IMR-90 (cell line): ENCODE measurements at regions not wholly inside any gene's neighbourhood (a gene's known extent, or its start where the extent isn't known, plus 50 kb on each side); places are given as distances from the start of the nearest gene placed in this dataset.

Experiments used
- ATAC-seq: fragments of 200-7000 bp; cut with Tn5 transposase; 2 replicates; pipeline ENCODE4 v1.9.1; 2020; ENCODE audit warnings: low read depth, mild to moderate bottlenecking, moderate library complexity
- BruUV-seq: library from RNA; stranded (reverse); fragments of 400-500 nt; replicated peaks from 2 replicates; lab custom pipeline; 2021; lab: Mats Ljungman, UMichigan
- CTCF ChIA-PET: fragments of 300-600 bp; formaldehyde crosslinking; extraction: SDS; loops from one replicate; lab custom pipeline; 2021; ENCODE audit warnings: antibody characterized with exemption; lab: Yijun Ruan, JAX
- POLR2A ChIA-PET: fragments of 300-600 bp; sonication (Branson Sonifier 250); formaldehyde crosslinking; loops from one replicate; lab custom pipeline; 2022; ENCODE audit warnings: antibody characterized with exemption; ENCODE audit not compliant: unreplicated experiment; lab: Charles Lee
- DNase-seq: peaks from one replicate; pipeline ENCODE4 v3.0.0; 2013
- H2AFZ ChIP-seq: replicated peaks from 2 replicates; pipeline ENCODE3; 2013; ENCODE audit warnings: low read length, mild to moderate bottlenecking; ENCODE audit not compliant: poor library complexity
- H2AK5ac ChIP-seq: 2 replicates; pipeline ENCODE4 v1.6.1; 2013; ENCODE audit warnings: low read depth, low read length, inconsistent platforms
- H2AK9ac ChIP-seq: replicated peaks from 2 replicates; pipeline ENCODE3; 2013; ENCODE audit warnings: mild to moderate bottlenecking, low read depth, low read length, moderate library complexity; ENCODE audit not compliant: poor library complexity
- H2BK120ac ChIP-seq: 2 replicates; pipeline ENCODE4 v1.6.1; 2013; ENCODE audit warnings: low read depth, low read length, inconsistent platforms
- H2BK15ac ChIP-seq: 3 replicates; pipeline ENCODE4 v1.6.1; 2013; ENCODE audit warnings: low read depth, low read length, inconsistent platforms
- H2BK20ac ChIP-seq: 2 replicates; pipeline ENCODE4 v1.6.1; 2013; ENCODE audit warnings: low read depth, mild to moderate bottlenecking, inconsistent platforms, low read length, moderate library complexity
- H2BK5ac ChIP-seq: 2 replicates; pipeline ENCODE4 v1.6.1; 2013; ENCODE audit warnings: mild to moderate bottlenecking, low read depth, low read length, inconsistent platforms; ENCODE audit not compliant: poor library complexity, severe bottlenecking
- H3K14ac ChIP-seq: replicated peaks from 2 replicates; pipeline ENCODE4 v1.6.1; 2013; ENCODE audit warnings: low read depth, low read length, inconsistent platforms
- H3K18ac ChIP-seq: 2 replicates; pipeline ENCODE4 v1.6.1; 2013; ENCODE audit warnings: low read depth, low read length, control low read depth
- H3K23ac ChIP-seq: 2 replicates; pipeline ENCODE4 v1.6.1; 2013; ENCODE audit warnings: low read depth, low read length, inconsistent platforms
- H3K27ac ChIP-seq: 2 replicates; pipeline ENCODE4 v1.5.1; 2013; ENCODE audit warnings: mild to moderate bottlenecking, control low read depth, low read length; ENCODE audit not compliant: insufficient read depth
- H3K27me3 ChIP-seq: 2 replicates; pipeline ENCODE4 v1.6.1; 2013; ENCODE audit warnings: low read length; ENCODE audit not compliant: control insufficient read depth, insufficient read depth
- H3K36me3 ChIP-seq: 2 replicates; pipeline ENCODE4 v1.6.1; 2013; ENCODE audit warnings: low read length, mixed read lengths; ENCODE audit not compliant: control insufficient read depth, insufficient read depth
- H3K4ac ChIP-seq: 2 replicates; pipeline ENCODE4 v1.6.1; 2013; ENCODE audit warnings: low read depth, low read length, inconsistent platforms
- H3K4me1 ChIP-seq: 2 replicates; pipeline ENCODE4 v1.6.1; 2013; ENCODE audit warnings: low read length, mixed read lengths; ENCODE audit not compliant: control insufficient read depth, insufficient read depth
- H3K4me2 ChIP-seq: 2 replicates; pipeline ENCODE4 v1.6.1; 2013; ENCODE audit warnings: low read depth, mild to moderate bottlenecking, control low read depth, low read length, moderate library complexity
- H3K4me3 ChIP-seq: 2 replicates; pipeline ENCODE4 v1.5.1; 2013; ENCODE audit warnings: low read depth, mild to moderate bottlenecking, control low read depth, low read length, moderate library complexity; ENCODE audit not compliant: insufficient read depth
- H3K56ac ChIP-seq: 2 replicates; pipeline ENCODE4 v1.6.1; 2013; ENCODE audit warnings: low read length, inconsistent platforms; ENCODE audit not compliant: insufficient read depth; ENCODE audit errors: extremely low read depth
- H3K79me1 ChIP-seq, 2 experiments: 2 replicates each; pipeline ENCODE4 v1.6.1; 2013; ENCODE audit warnings: low read length in 2 of 2, inconsistent platforms in 1 of 2, low read depth in 1 of 2
- H3K9ac ChIP-seq: 2 replicates; pipeline ENCODE4 v1.6.1; 2013; ENCODE audit warnings: low read depth, low read length, control low read depth
- H3K9me1 ChIP-seq: 2 replicates; pipeline ENCODE4 v1.6.1; 2013; ENCODE audit warnings: low read length, inconsistent platforms; ENCODE audit not compliant: insufficient read depth
- H3K9me3 ChIP-seq: 2 replicates; pipeline ENCODE4 v1.6.1; 2013; ENCODE audit warnings: low read length; ENCODE audit not compliant: control insufficient read depth, insufficient read depth
- H4K20me1 ChIP-seq: 2 replicates; pipeline ENCODE4 v1.6.1; 2013; ENCODE audit warnings: low read length, inconsistent platforms; ENCODE audit not compliant: insufficient read depth
- H4K5ac ChIP-seq: 2 replicates; pipeline ENCODE4 v1.6.1; 2013; ENCODE audit warnings: mild to moderate bottlenecking, low read depth, low read length, control low read depth
- H4K8ac ChIP-seq, 2 experiments: 2 replicates each; pipeline ENCODE4 v1.6.1; 2013; ENCODE audit warnings: low read depth in 2 of 2, low read length in 2 of 2, control low read depth in 1 of 2, inconsistent platforms in 1 of 2
- H4K91ac ChIP-seq: 2 replicates; pipeline ENCODE4 v1.6.1; 2013; ENCODE audit warnings: low read depth, low read length, inconsistent platforms; ENCODE audit not compliant: insufficient read depth
- BHLHE40 ChIP-seq: fragments of 150-350 bp; IDR thresholded peaks from 2 replicates; pipeline ENCODE4 v1.6.1; 2016; ENCODE audit warnings: mild to moderate bottlenecking, low read depth, low read length
- CEBPB ChIP-seq: IDR thresholded peaks from 2 replicates; pipeline ENCODE4 v1.6.1; 2012; ENCODE audit warnings: low read depth, low read length, improper control_type of control experiment
- CHD1 ChIP-seq: IDR thresholded peaks from 2 replicates; pipeline ENCODE4 v1.6.1; 2012; ENCODE audit warnings: low read depth, low read length, improper control_type of control experiment
- CTCF ChIP-seq: conservative IDR thresholded peaks from 2 replicates; pipeline ENCODE4 v1.5.1; 2012; ENCODE audit warnings: mild to moderate bottlenecking, low read depth, low read length, improper control_type of control experiment
- ELK1 ChIP-seq: fragments of 150-350 bp; IDR thresholded peaks from 2 replicates; pipeline ENCODE4 v1.6.1; 2016; ENCODE audit warnings: low read depth, mild to moderate bottlenecking, low read length, moderate library complexity, borderline replicate concordance
- FOS ChIP-seq: fragments of 150-350 bp; IDR thresholded peaks from 2 replicates; pipeline ENCODE4 v1.6.1; 2016; ENCODE audit warnings: low read depth, low read length
- MAFK ChIP-seq: IDR thresholded peaks from 2 replicates; pipeline ENCODE4 v1.6.1; 2012; ENCODE audit warnings: low read depth, low read length, improper control_type of control experiment
- MAZ ChIP-seq: IDR thresholded peaks from 2 replicates; pipeline ENCODE4 v1.6.1; 2012; ENCODE audit warnings: low read depth, mild to moderate bottlenecking, low read length, improper control_type of control experiment, moderate library complexity, borderline replicate concordance
- MXI1 ChIP-seq: IDR thresholded peaks from 2 replicates; pipeline ENCODE4 v1.6.1; 2012; ENCODE audit warnings: low read depth, mild to moderate bottlenecking, low read length, moderate library complexity, borderline replicate concordance
- NFE2L2 ChIP-seq: fragments of 150-350 bp; IDR thresholded peaks from 2 replicates; pipeline ENCODE4 v1.6.1; 2016; ENCODE audit warnings: low read depth, mild to moderate bottlenecking, low read length
- POLR2A ChIP-seq: IDR thresholded peaks from 2 replicates; pipeline ENCODE4 v1.6.1; 2012; ENCODE audit warnings: mild to moderate bottlenecking, low read depth, low read length
- RAD21 ChIP-seq: IDR thresholded peaks from 2 replicates; pipeline ENCODE4 v1.6.1; 2012; ENCODE audit warnings: low read length, improper control_type of control experiment
- RCOR1 ChIP-seq: IDR thresholded peaks from 2 replicates; pipeline ENCODE4 v1.6.1; 2012; ENCODE audit warnings: mild to moderate bottlenecking, low read length, improper control_type of control experiment; ENCODE audit not compliant: insufficient replicate concordance
- RFX5 ChIP-seq: IDR thresholded peaks from 2 replicates; pipeline ENCODE4 v1.8.0; 2012; ENCODE audit warnings: low read depth, mild to moderate bottlenecking, low read length, moderate library complexity
- SMC3 ChIP-seq: fragments of 150-350 bp; IDR thresholded peaks from 2 replicates; pipeline ENCODE4 v1.6.1; 2016; ENCODE audit warnings: low read depth, mild to moderate bottlenecking, antibody characterized with exemption, low read length, moderate library complexity
- USF2 ChIP-seq: fragments of 150-350 bp; IDR thresholded peaks from 2 replicates; pipeline ENCODE4 v1.6.1; 2017; ENCODE audit warnings: mild to moderate bottlenecking, antibody characterized with exemption, low read length, low read depth
- dilution Hi-C: fragments of 300-500 bp; cut with HindIII; formaldehyde crosslinking; loops from one replicate; pipeline ENCODE4 v1.14.3; 2018; ENCODE audit warnings: low sequenced_read_pairs; ENCODE audit not compliant: unreplicated experiment
- in situ Hi-C: fragments of 300-500 bp; cut with MboI; formaldehyde crosslinking; loops from 3 replicates; pipeline ENCODE4 v1.14.3; 2019; ENCODE audit warnings: low sequenced_read_pairs, inconsistent platforms, mixed read lengths
- intact Hi-C: fragments of 100-400 bp; cut with micrococcal nuclease; formaldehyde crosslinking; loops from 2 replicates; pipeline ENCODE4 v1.10.0; 2022

GRCh38 chr5:92594031-92594430, 987.0 kb downstream of the NR2F1-AS1 start:
- H3K27ac ChIP-seq: no peak overlapping the region
- no peaks in the 10 kb centered on the region for H4K20me1 ChIP-seq
- no peak overlapping the region for H2BK20ac ChIP-seq
- H2BK15ac ChIP-seq: no peak overlapping the region
- H2BK5ac ChIP-seq: no peak overlapping the region
- no peak for ATAC-seq
- H3K36me3 ChIP-seq: no peaks in the 10 kb centered on the region
- no peaks in the 10 kb centered on the region for H3K9me3 ChIP-seq
- H2BK120ac ChIP-seq: no peak overlapping the region
- no peak overlapping the region for H3K4me2 ChIP-seq
- no peak overlapping the region for H2AK5ac ChIP-seq
- no peak for DNase-seq
- H4K8ac ChIP-seq: no peak overlapping the region
- no peak overlapping the region for H3K18ac ChIP-seq
- H3K4me1 ChIP-seq: no peaks in the 10 kb centered on the region
- H2AFZ ChIP-seq: no peak overlapping the region
- dilution Hi-C loops (no loop called here), in situ Hi-C loops (no loop called here), intact Hi-C loops (no loop called here)
- no peak overlapping the region for H2AK9ac ChIP-seq
- H3K79me1 ChIP-seq: no peaks in the 10 kb centered on the region
- POLR2A ChIA-PET: no interaction called here
- H3K9me1 ChIP-seq: no peaks in the 10 kb centered on the region
- CTCF ChIA-PET: interaction anchor here (0.6 kb wide), 1 partner anchor 55 kb away, joined by 3 read pairs; no protein-coding TSS in a partner anchor
- H3K27me3 ChIP-seq: no peaks in the 10 kb centered on the region
- H3K56ac ChIP-seq: no peak overlapping the region
- H3K4me3 ChIP-seq: no peak overlapping the region
- H3K14ac ChIP-seq: no peak overlapping the region; the same call in 1 of the 2 replicates
- no peak overlapping the region for H4K91ac ChIP-seq
- BruUV-seq: no TSS peak
- H3K9ac ChIP-seq: no peak overlapping the region
- TF ChIP-seq FOS (no peak), RCOR1 (no peak), SMC3 (no peak), RAD21 (no peak), USF2 (no peak), POLR2A (no peak), NFE2L2 (no peak), MXI1 (no peak), CHD1 (no peak), MAFK (no peak), CTCF (no peak), BHLHE40 (no peak), RFX5 (no peak), CEBPB (no peak), ELK1 (no peak), MAZ (no peak)
- H3K23ac ChIP-seq: no peak overlapping the region
- H4K5ac ChIP-seq: no peak overlapping the region
- H3K4ac ChIP-seq: no peak overlapping the region
